NCI-H2171 (cell line): ENCODE measurements at regions not wholly inside any gene's neighbourhood (a gene's known extent, or its start where the extent isn't known, plus 50 kb on each side); places are given as distances from the start of the nearest gene placed in this dataset.

Source experiments
- DNase-seq: peaks from one replicate; lab custom pipeline; 2025; lab: John Stamatoyannopoulos, UW

- no peak for DNase-seq
Observed at GRCh38 chr12:4858386-4858785, 51.3 kb upstream of the KCNA1 start.

DNA sequence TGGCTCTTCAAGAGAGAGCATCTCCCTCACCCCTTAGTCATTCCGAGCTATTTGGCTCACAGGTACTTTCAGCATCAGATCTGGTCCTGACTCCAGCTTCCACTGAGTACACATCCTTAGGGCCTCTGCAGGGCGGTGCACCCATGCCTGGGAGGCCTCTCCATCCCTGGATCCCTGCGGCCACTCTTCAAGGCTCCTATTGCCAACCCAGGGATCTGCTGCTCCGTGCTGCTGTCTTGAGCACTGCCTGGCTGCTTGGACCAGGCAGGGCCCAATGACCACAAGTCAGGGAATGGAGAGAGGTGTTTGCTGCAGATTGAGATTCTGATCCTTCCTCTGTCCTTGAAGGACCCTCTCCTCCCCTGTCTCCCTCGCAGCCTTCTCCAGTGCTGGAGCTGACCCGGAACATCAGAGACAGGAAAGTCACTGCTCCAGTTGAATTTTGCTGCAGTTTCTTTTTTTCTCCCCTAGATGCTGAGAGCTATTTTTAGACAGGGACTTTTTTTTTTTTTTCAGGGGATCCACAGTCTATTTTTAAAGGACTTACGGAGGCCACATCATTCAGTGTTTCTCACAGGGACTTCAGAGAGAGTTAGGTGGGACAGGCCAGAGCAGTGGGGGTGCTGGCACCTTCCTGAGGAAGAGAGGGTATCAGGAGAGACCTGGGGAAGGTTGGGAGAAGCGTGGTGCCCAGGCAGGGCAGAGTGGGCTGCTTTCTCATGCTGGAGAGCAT, 50.1 kb upstream of the KCNA1 start:
- DNase-seq = no peak
